ENCODE measurements at regions not wholly inside any gene's neighbourhood (a gene's known extent, or its start where the extent isn't known, plus 50 kb on each side); places are given as distances from the start of the nearest gene placed in this dataset.

DNA sequence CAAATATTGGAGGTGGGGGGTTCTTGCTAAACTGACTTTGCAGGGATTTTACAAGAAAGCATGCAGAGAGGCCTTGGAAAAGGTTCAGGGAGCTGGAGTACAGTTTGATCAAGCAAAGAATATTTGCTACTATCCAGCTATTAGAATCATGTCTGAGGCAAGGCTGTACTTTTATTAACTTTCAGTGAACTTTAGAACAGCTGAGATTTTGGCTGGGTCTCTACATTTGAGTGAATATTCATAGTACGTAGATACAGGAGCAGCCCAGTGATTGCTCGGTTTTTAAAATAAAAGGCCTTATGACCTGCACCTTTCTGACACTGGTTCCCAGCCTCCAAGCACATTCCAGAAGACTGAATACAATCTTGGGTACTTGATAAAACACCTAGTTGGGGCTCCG, 496.8 kb upstream of the AKR1E2 start:
- TF ChIP-seq EZH2phosphoT487 (IDR thresholded peaks at IDR 0.05; ENCODE audit: borderline replicate concordance, low read length): no peak
- TF ChIP-seq, protein P1, sequence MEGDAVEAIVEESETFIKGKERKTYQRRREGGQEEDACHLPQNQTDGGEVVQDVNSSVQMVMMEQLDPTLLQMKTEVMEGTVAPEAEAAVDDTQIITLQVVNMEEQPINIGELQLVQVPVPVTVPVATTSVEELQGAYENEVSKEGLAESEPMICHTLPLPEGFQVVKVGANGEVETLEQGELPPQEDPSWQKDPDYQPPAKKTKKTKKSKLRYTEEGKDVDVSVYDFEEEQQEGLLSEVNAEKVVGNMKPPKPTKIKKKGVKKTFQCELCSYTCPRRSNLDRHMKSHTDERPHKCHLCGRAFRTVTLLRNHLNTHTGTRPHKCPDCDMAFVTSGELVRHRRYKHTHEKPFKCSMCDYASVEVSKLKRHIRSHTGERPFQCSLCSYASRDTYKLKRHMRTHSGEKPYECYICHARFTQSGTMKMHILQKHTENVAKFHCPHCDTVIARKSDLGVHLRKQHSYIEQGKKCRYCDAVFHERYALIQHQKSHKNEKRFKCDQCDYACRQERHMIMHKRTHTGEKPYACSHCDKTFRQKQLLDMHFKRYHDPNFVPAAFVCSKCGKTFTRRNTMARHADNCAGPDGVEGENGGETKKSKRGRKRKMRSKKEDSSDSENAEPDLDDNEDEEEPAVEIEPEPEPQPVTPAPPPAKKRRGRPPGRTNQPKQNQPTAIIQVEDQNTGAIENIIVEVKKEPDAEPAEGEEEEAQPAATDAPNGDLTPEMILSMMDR (conservative IDR thresholded peaks at IDR 0.05; ENCODE audit: low read depth, low read length): no peak
- no peak for TF ChIP-seq EZH2 (IDR thresholded peaks at IDR 0.05; ENCODE audit: low read length, unreplicated experiment)

Data from PC-3 (cell line).